K562 (cell line): ENCODE measurements at regions not wholly inside any gene's neighbourhood (a gene's known extent, or its start where the extent isn't known, plus 50 kb on each side); places are given as distances from the start of the nearest gene placed in this dataset.

Experiments used
- ATAC-seq: fragments of 200-7000 bp; cut with Tn5 transposase; 3 replicates; pipeline ENCODE4 v1.9.1; 2020; ENCODE audit warnings: moderate library complexity
- BruUV-seq: library from RNA; stranded (reverse); fragments of 400-500 nt; replicated peaks from 2 replicates; lab custom pipeline; 2021; lab: Mats Ljungman, UMichigan
- CTCF ChIA-PET: fragments of 300-600 bp; formaldehyde crosslinking; extraction: SDS; loops from one replicate; lab custom pipeline; 2021; ENCODE audit warnings: low intra/inter-chr PET ratio; lab: Yijun Ruan, JAX
- POLR2A ChIA-PET: fragments of 300-600, 350-650 bp; sonication (Branson Sonifier 250); formaldehyde crosslinking; extraction: SDS; loops from one replicate; lab custom pipeline; 2021; ENCODE audit warnings: antibody characterized with exemption, inconsistent platforms; lab: Yijun Ruan, JAX
- DNase-seq, 4 experiments: peaks; one replicate each; pipeline versions ENCODE4 v3.0.0 to v3.0.0-alpha.2; 2011 to 2018; ENCODE audit warnings: low spot score in 3 of 4, mixed read lengths in 3 of 4; ENCODE audit errors: extremely low read depth in 1 of 4
- FAIRE-seq: peaks from 2 replicates; lab custom pipeline; 2011; peaks lifted over from hg19 to GRCh38; lab: Jason Lieb, UNC
- H2AFZ ChIP-seq: 2 replicates; pipeline ENCODE4 v1.6.0; 2011; ENCODE audit warnings: low read depth, low read length, control low read depth, inconsistent platforms
- H3K27ac ChIP-seq: fragments of 200-600 bp; 3 replicates; pipeline ENCODE4 v1.8.0; 2011; ENCODE audit warnings: low read depth, mild to moderate bottlenecking, control low read depth, inconsistent platforms, low read length, moderate library complexity, mixed read lengths; ENCODE audit errors: extremely low read depth
- H3K27me3 ChIP-seq, 2 experiments: fragments of 300-600 bp in 1 of 2; 2 replicates in 1 of 2; 3 replicates in 1 of 2; pipeline versions ENCODE4 v1.6.0 to v1.8.0; 2011; ENCODE audit warnings: inconsistent platforms in 2 of 2, low read length in 2 of 2, mild to moderate bottlenecking in 1 of 2, mixed read lengths in 1 of 2, moderate library complexity in 1 of 2; ENCODE audit not compliant: control insufficient read depth in 2 of 2, insufficient read depth in 2 of 2
- H3K36me3 ChIP-seq: fragments of 300-600 bp; 3 replicates; pipeline ENCODE4 v1.8.0; 2011; ENCODE audit warnings: mild to moderate bottlenecking, low read length, inconsistent platforms; ENCODE audit not compliant: control insufficient read depth, insufficient read depth
- H3K4me1 ChIP-seq, 2 experiments: fragments of 200-600 bp in 1 of 2; replicated peaks in 1 of 2; 2 replicates in 1 of 2; 3 replicates in 1 of 2; pipeline versions ENCODE4 v1.5.1 to v1.8.0; 2011; ENCODE audit warnings: inconsistent platforms in 2 of 2, low read length in 2 of 2, mild to moderate bottlenecking in 1 of 2, mixed read lengths in 1 of 2, moderate library complexity in 1 of 2; ENCODE audit not compliant: control insufficient read depth in 2 of 2, insufficient read depth in 2 of 2
- H3K4me2 ChIP-seq: 2 replicates; pipeline ENCODE4 v1.6.1; 2011; ENCODE audit warnings: low read length, control low read depth, inconsistent platforms, mixed read lengths; ENCODE audit not compliant: insufficient read depth
- H3K4me3 ChIP-seq: fragments of 200-600 bp; sonication (generic), shearing (Covaris generic); 2 replicates; pipeline ENCODE4 v1.5.1; 2016; ENCODE audit warnings: control low read depth, inconsistent platforms
- H3K79me2 ChIP-seq: fragments of 200-600 bp; 3 replicates; pipeline ENCODE4 v1.8.0; 2011; ENCODE audit warnings: low read length, inconsistent platforms; ENCODE audit not compliant: control insufficient read depth, insufficient read depth
- H3K9ac ChIP-seq, 2 experiments: 2 replicates each; pipeline versions ENCODE4 v1.6.0 to v1.6.1; 2011; ENCODE audit warnings: low read depth in 2 of 2, low read length in 2 of 2, control low read depth in 1 of 2, inconsistent platforms in 1 of 2, mild to moderate bottlenecking in 1 of 2, mixed read lengths in 1 of 2; ENCODE audit not compliant: insufficient read depth in 1 of 2
- H3K9me1 ChIP-seq: one replicate; pipeline ENCODE4 v1.6.0; 2011; ENCODE audit warnings: inconsistent platforms, mild to moderate bottlenecking, low read length, moderate library complexity; ENCODE audit not compliant: control insufficient read depth, insufficient read depth
- H3K9me3 ChIP-seq: replicated peaks from 2 replicates; pipeline ENCODE4 v1.5.1; 2011; ENCODE audit warnings: low read depth, low read length, inconsistent platforms; ENCODE audit not compliant: control insufficient read depth, insufficient read depth
- H4K20me1 ChIP-seq: replicated peaks from 2 replicates; pipeline ENCODE4 v1.6.1; 2011; ENCODE audit warnings: low read length, inconsistent platforms, mixed read lengths; ENCODE audit not compliant: control insufficient read depth, insufficient read depth
- BMI1 ChIP-seq: fragments of 150-350 bp; IDR thresholded peaks from 2 replicates; pipeline ENCODE4 v1.6.1; 2014; ENCODE audit warnings: low read length
- FOXO4 ChIP-seq: fragments of 450-650 bp; formaldehyde crosslinking; IDR thresholded peaks from 2 replicates; pipeline ENCODE4 v1.4.0; 2020; ENCODE audit warnings: mild to moderate bottlenecking, moderate library complexity
- MYBL2 ChIP-seq, 2 experiments: fragments of 450-650 bp in 1 of 2; sonication (generic) in 1 of 2; formaldehyde crosslinking in 1 of 2; IDR thresholded peaks; 2 replicates each; pipeline versions ENCODE4 v1.6.1 to v1.8.1; 2017 to 2022; ENCODE audit warnings: borderline replicate concordance in 1 of 2, inconsistent platforms in 1 of 2, low read depth in 1 of 2, mild to moderate bottlenecking in 1 of 2, missing genetic modification reagents in 1 of 2, moderate library complexity in 1 of 2
- STAG1 ChIP-seq: sonication (generic); formaldehyde crosslinking; IDR thresholded peaks from 2 replicates; pipeline ENCODE4 v1.5.0; 2020; ENCODE audit warnings: missing genetic modification reagents, borderline replicate concordance
- TBP ChIP-seq: optimal IDR thresholded peaks from 2 replicates; pipeline ENCODE3; 2011; ENCODE audit warnings: low read depth, low read length, improper control_type of control experiment
- U2AF2 ChIP-seq: fragments of 200-400 bp; formaldehyde crosslinking; optimal IDR thresholded peaks from 2 replicates; pipeline ENCODE3; 2017; ENCODE audit warnings: low read depth, mild to moderate bottlenecking, low read length
- ZBTB17 ChIP-seq: fragments of 450-650 bp; formaldehyde crosslinking; IDR thresholded peaks from 2 replicates; pipeline ENCODE4 v1.4.0; 2020; ENCODE audit warnings: mild to moderate bottlenecking
- WGBS: fragments of 100-300 bp; shearing (Covaris generic); methylation state at CpG from one replicate; pipeline ENCODE4 v1.1.6; 2016; ENCODE audit warnings: low coverage, mixed read lengths; ENCODE audit not compliant: insufficient coverage; ENCODE audit errors: missing lambda C conversion rate; 5-methylcytosine and 5-hydroxymethylcytosine counted together
- in situ Hi-C: fragments of 300-500 bp; cut with MboI; formaldehyde crosslinking; loops from 4 replicates; pipeline ENCODE4 v1.15.0; 2018; ENCODE audit warnings: inconsistent platforms, mixed read lengths
- intact Hi-C: fragments of 100-400 bp; cut with micrococcal nuclease; formaldehyde crosslinking; loops from 2 replicates; pipeline ENCODE4 v1.14.2; 2022

- CTCF ChIA-PET: no interaction called here
Observed at GRCh38 chr20:62561182-62561581, 81.1 kb upstream of the SLCO4A1 start.

GRCh38 chr20:62561948-62562347 lies 80.4 kb upstream of the SLCO4A1 start:
- ATAC-seq (no peak), DNase-seq (no peak), FAIRE-seq (no peak)
- WGBS: 6% methylated on average over 16 of the region's 16 CpGs
- intact Hi-C loops (no loop called here), in situ Hi-C loops (no loop called here)
- Histone ChIP-seq H2AFZ (no peak overlapping the region), H3K4me1 (peaks cover 0 to 78% of the 10 kb centered on the region in 2 experiments; a peak in 2 of 5 replicates), H4K20me1 (peaks cover 19% of the 10 kb centered on the region; the same call in 1 of the 2 replicates), H3K27me3 (peaks cover 57 to 91% of the 10 kb centered on the region in 2 experiments), H3K27ac (no peak overlapping the region), H3K9me3 (no peaks in the 10 kb centered on the region), H3K36me3 (no peaks in the 10 kb centered on the region), H3K4me2 (no peak overlapping the region), H3K9ac (peak overlapping the region in 1 of 2 experiments; percentile 52; a peak in 1 of 4 replicates), H3K4me3 (no peak overlapping the region), H3K9me1 (no peaks in the 10 kb centered on the region), H3K79me2 (no peaks in the 10 kb centered on the region)
- no TSS peak for BruUV-seq
- ChIA-PET POLR2A (interaction anchor here (0.9 to 1.5 kb wide), 3 partner anchors 8 to 200 kb away, joined by 3 to 4 read pairs (median 3); no protein-coding TSS in a partner anchor), CTCF (no interaction called here)
- TF ChIP-seq ZBTB17 (CRISPR knock-in tag) (no peak), BMI1 (no peak), TBP (no peak), FOXO4 (CRISPR knock-in tag) (no peak), U2AF2 (no peak)

More at GRCh38 chr20:62561182-62561581, 81.1 kb upstream of the SLCO4A1 start:
- DNase-seq (no peak), FAIRE-seq (no peak)
- no peak overlapping the region for H3K4me2 ChIP-seq
- H3K4me3 ChIP-seq: no peak overlapping the region
- H4K20me1 ChIP-seq: 0 out of 2 replicates have a peak, but pooled peaks cover 19% of the 10 kb centered on the region
- H3K9me3 ChIP-seq: no peaks in the 10 kb centered on the region
- TF ChIP-seq STAG1 (CRISPR knock-in tag) (0 out of 2 replicates have a peak, but pooled peaks have one; percentile 13), MYBL2 (IDR thresholded peaks at IDR 0.05; ENCODE audit: low read depth) (no peak), MYBL2 (CRISPR knock-in tag; IDR thresholded peaks at IDR 0.05; ENCODE audit: borderline replicate concordance) (no peak)
- TF ChIP-seq, all 486 proteins: peak for 1
- POLR2A ChIA-PET: interaction anchor here (1.5 kb wide), 1 partner anchor 16 kb away, joined by 3 read pairs; no protein-coding TSS in a partner anchor
- BruUV-seq: no TSS peak
- H3K36me3 ChIP-seq: no peaks in the 10 kb centered on the region
- H3K27ac ChIP-seq: no peak overlapping the region
- no peaks in the 10 kb centered on the region for H3K9me1 ChIP-seq
- no peak overlapping the region for H2AFZ ChIP-seq
- in situ Hi-C loops (no loop called here), intact Hi-C loops (no loop called here)
- H3K79me2 ChIP-seq: no peaks in the 10 kb centered on the region
- peaks cover 0 to 77% of the 10 kb centered on the region in 2 experiments; a peak in 2 of 5 replicates for H3K4me1 ChIP-seq
- ATAC-seq: no peak
- H3K9ac ChIP-seq: no peak overlapping the region
- H3K27me3 ChIP-seq: peaks cover 56 to 91% of the 10 kb centered on the region in 2 experiments; a peak in 4 of 5 replicates
- 5% methylated on average over 13 of the region's 15 CpGs for WGBS
